ENCODE measurements at regions not wholly inside any gene's neighbourhood (a gene's known extent, or its start where the extent isn't known, plus 50 kb on each side); places are given as distances from the start of the nearest gene placed in this dataset.

DNA sequence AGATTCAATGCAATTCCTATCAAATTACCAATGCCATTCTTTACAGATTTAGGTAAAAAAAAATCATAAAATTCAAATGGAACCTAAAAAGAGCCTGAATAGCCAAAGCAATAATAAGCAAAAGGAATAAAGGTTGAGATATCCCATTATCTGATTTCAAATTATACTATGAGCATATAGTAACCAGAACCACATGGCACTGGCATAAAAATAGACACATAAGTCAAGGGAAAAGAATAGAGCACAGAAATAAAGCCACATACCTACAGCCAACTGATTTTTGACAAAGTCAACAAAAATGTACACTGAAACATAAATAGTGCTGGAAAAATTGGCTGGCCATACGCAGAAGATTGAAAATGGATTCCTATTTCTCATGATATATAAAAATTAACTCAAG is 853.7 kb downstream of the FAT4 start:
- DNase-seq (ENCODE audit: low read depth in 2 of 2): no peak
- no peak overlapping the region for H3K27ac ChIP-seq (ENCODE audit: insufficient read depth, low read length)
- H4K20me1 ChIP-seq (ENCODE audit: control insufficient read depth, extremely low read depth, insufficient read depth, low read length): no peaks in the 10 kb centered on the region
- no peaks in the 10 kb centered on the region for H3K27me3 ChIP-seq (ENCODE audit: control insufficient read depth, insufficient read depth, low read length)
- no peaks in the 10 kb centered on the region for H3K4me1 ChIP-seq (ENCODE audit: control insufficient read depth, extremely low read depth, insufficient read depth, low read length)
- no peaks in the 10 kb centered on the region for H3K79me2 ChIP-seq (ENCODE audit: control insufficient read depth, insufficient read depth, low read length)
- H3K4me3 ChIP-seq (replicated peaks in 1 of 4; ENCODE audit: control extremely low read depth in 1 of 4, insufficient read depth in 1 of 4, low read depth in 3 of 4, low read length in 4 of 4): no peak overlapping the region
- no peak overlapping the region for H3K4me2 ChIP-seq (ENCODE audit: extremely low read depth, insufficient read depth, low read length)
- no peak overlapping the region for H3K9ac ChIP-seq (ENCODE audit: insufficient read depth, low read length)
- no peaks in the 10 kb centered on the region for H3K9me3 ChIP-seq (ENCODE audit: control insufficient read depth, insufficient read depth, low read depth, low read length)
- no peaks in the 10 kb centered on the region for H3K36me3 ChIP-seq (ENCODE audit: control insufficient read depth, insufficient read depth, low read length)
- H2AFZ ChIP-seq (ENCODE audit: low read length): no peak overlapping the region
- TF ChIP-seq, protein P1, sequence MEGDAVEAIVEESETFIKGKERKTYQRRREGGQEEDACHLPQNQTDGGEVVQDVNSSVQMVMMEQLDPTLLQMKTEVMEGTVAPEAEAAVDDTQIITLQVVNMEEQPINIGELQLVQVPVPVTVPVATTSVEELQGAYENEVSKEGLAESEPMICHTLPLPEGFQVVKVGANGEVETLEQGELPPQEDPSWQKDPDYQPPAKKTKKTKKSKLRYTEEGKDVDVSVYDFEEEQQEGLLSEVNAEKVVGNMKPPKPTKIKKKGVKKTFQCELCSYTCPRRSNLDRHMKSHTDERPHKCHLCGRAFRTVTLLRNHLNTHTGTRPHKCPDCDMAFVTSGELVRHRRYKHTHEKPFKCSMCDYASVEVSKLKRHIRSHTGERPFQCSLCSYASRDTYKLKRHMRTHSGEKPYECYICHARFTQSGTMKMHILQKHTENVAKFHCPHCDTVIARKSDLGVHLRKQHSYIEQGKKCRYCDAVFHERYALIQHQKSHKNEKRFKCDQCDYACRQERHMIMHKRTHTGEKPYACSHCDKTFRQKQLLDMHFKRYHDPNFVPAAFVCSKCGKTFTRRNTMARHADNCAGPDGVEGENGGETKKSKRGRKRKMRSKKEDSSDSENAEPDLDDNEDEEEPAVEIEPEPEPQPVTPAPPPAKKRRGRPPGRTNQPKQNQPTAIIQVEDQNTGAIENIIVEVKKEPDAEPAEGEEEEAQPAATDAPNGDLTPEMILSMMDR (conservative IDR thresholded peaks at IDR 0.05 in 1 of 2, IDR thresholded peaks at IDR 0.05 in 1 of 2; ENCODE audit: low read depth in 1 of 2, low read length in 2 of 2): no peak
- TF ChIP-seq EZH2 (IDR thresholded peaks at IDR 0.05; ENCODE audit: low read length, missing control alignments): no peak

DNA sequence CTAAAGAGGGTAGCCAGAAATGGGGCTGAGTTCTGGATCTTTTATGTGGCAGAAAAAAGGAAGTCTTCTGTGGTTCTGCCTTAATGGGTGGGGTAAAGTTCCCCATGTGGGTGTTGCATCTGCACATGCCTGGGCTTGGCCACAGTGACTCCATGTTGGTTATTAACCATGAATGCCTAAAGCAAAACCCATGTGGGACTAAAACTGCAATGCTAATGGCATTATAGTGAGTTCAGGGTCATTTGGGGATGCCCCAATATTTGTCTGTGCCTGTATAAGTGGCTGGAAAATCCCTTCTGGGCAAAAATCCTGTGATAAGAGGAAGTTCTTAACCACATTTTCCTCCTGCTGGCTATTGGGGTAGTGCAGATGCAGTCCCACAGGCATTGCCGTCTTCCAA is 857.4 kb downstream of the FAT4 start:
- H3K9me3 ChIP-seq (ENCODE audit: control insufficient read depth, insufficient read depth, low read depth, low read length): no peaks in the 10 kb centered on the region
- no peaks in the 10 kb centered on the region for H3K36me3 ChIP-seq (ENCODE audit: control insufficient read depth, insufficient read depth, low read length)
- no peak overlapping the region for H3K4me2 ChIP-seq (ENCODE audit: extremely low read depth, insufficient read depth, low read length)
- H2AFZ ChIP-seq (ENCODE audit: low read length): no peak overlapping the region
- H3K4me3 ChIP-seq (replicated peaks in 1 of 4; ENCODE audit: control extremely low read depth in 1 of 4, insufficient read depth in 1 of 4, low read depth in 3 of 4, low read length in 4 of 4): no peak overlapping the region
- TF ChIP-seq, protein P1 (conservative IDR thresholded peaks at IDR 0.05 in 1 of 2, IDR thresholded peaks at IDR 0.05 in 1 of 2; ENCODE audit: low read depth in 1 of 2, low read length in 2 of 2): no peak
- TF ChIP-seq EZH2 (IDR thresholded peaks at IDR 0.05; ENCODE audit: low read length, missing control alignments): no peak
- H3K27me3 ChIP-seq (ENCODE audit: control insufficient read depth, insufficient read depth, low read length): no peaks in the 10 kb centered on the region
- H3K4me1 ChIP-seq (ENCODE audit: control insufficient read depth, extremely low read depth, insufficient read depth, low read length): no peaks in the 10 kb centered on the region
- no peak for DNase-seq (ENCODE audit: low read depth in 2 of 2)
- no peak overlapping the region for H3K27ac ChIP-seq (ENCODE audit: insufficient read depth, low read length)
- H3K9ac ChIP-seq (ENCODE audit: insufficient read depth, low read length): no peak overlapping the region
- no peaks in the 10 kb centered on the region for H3K79me2 ChIP-seq (ENCODE audit: control insufficient read depth, insufficient read depth, low read length)
- H4K20me1 ChIP-seq (ENCODE audit: control insufficient read depth, extremely low read depth, insufficient read depth, low read length): no peaks in the 10 kb centered on the region

GRCh38 chr4:126174627-126175026 is 859.9 kb downstream of the FAT4 start:
- Histone ChIP-seq H3K9ac (ENCODE audit: insufficient read depth, low read length) (no peak overlapping the region), H2AFZ (ENCODE audit: low read length) (no peak overlapping the region), H3K79me2 (ENCODE audit: control insufficient read depth, insufficient read depth, low read length) (no peaks in the 10 kb centered on the region), H3K9me3 (ENCODE audit: control insufficient read depth, insufficient read depth, low read depth, low read length) (no peaks in the 10 kb centered on the region), H3K27me3 (ENCODE audit: control insufficient read depth, insufficient read depth, low read length) (no peaks in the 10 kb centered on the region), H3K4me1 (ENCODE audit: control insufficient read depth, extremely low read depth, insufficient read depth, low read length) (no peaks in the 10 kb centered on the region), H3K4me3 (replicated peaks in 1 of 4; ENCODE audit: control extremely low read depth in 1 of 4, insufficient read depth in 1 of 4, low read depth in 3 of 4, low read length in 4 of 4) (no peak overlapping the region), H3K4me2 (ENCODE audit: extremely low read depth, insufficient read depth, low read length) (no peak overlapping the region), H3K27ac (ENCODE audit: insufficient read depth, low read length) (no peak overlapping the region), H3K36me3 (ENCODE audit: control insufficient read depth, insufficient read depth, low read length) (no peaks in the 10 kb centered on the region), H4K20me1 (ENCODE audit: control insufficient read depth, extremely low read depth, insufficient read depth, low read length) (no peaks in the 10 kb centered on the region)
- DNase-seq (ENCODE audit: low read depth in 2 of 2): no peak
- TF ChIP-seq EZH2 (IDR thresholded peaks at IDR 0.05; ENCODE audit: low read length, missing control alignments): no peak
- TF ChIP-seq, protein P1 (conservative IDR thresholded peaks at IDR 0.05 in 1 of 2, IDR thresholded peaks at IDR 0.05 in 1 of 2; ENCODE audit: low read depth in 1 of 2, low read length in 2 of 2): no peak

Measured in fibroblast of lung (primary cell).